Right cardiac atrium (tissue), 5 donors: ENCODE measurements at regions not wholly inside any gene's neighbourhood (a gene's known extent, or its start where the extent isn't known, plus 50 kb on each side); places are given as distances from the start of the nearest gene placed in this dataset.
A peak's percentile ranks its signal among the peaks of the same experiment; 100 is the strongest.
"Not testable (repeated sequence)": the region's sequence is repeated elsewhere in the genome, so short reads cannot be mapped to it uniquely, and the experiment has no call there.

ENCODE experiments used
- ATAC-seq, 2 donors: fragments of 200-7000 bp; cut with Tn5 transposase; one replicate each; pipeline versions ENCODE4 v1.8.0 to v1.9.1; 2020; ENCODE audit warnings: moderate library complexity in 2 of 2, mild to moderate bottlenecking in 1 of 2
- DNase-seq, 3 donors: peaks; one replicate each; pipeline ENCODE4 v3.0.0-alpha.2; 2020
- H3K27ac ChIP-seq: one replicate; pipeline ENCODE4 v1.5.1; 2013; ENCODE audit warnings: mild to moderate bottlenecking, low read length, control low read depth, moderate library complexity
- H3K27me3 ChIP-seq: one replicate; pipeline ENCODE4 v1.6.1; 2013; ENCODE audit not compliant: control insufficient read depth, insufficient read depth
- H3K4me1 ChIP-seq: one replicate; pipeline ENCODE4 v1.6.1; 2013; ENCODE audit warnings: low read length; ENCODE audit not compliant: control insufficient read depth, insufficient read depth
- H3K4me3 ChIP-seq: one replicate; pipeline ENCODE4 v1.5.1; 2013; ENCODE audit warnings: low read length, control low read depth
- H3K9me3 ChIP-seq: one replicate; pipeline ENCODE4 v1.6.1; 2013; ENCODE audit warnings: low read length; ENCODE audit not compliant: control insufficient read depth
- WGBS: extraction: QIAGEN DNeasy Blood & Tissue Kit; methylation state at CpG from one replicate; pipeline ENCODE4 v1.1.7; 2013; 5-methylcytosine and 5-hydroxymethylcytosine counted together
- intact Hi-C, 4 donors: fragments of 100-400 bp; cut with DNase I; formaldehyde crosslinking; loops; one replicate each; pipeline versions ENCODE4 v1.11.0 to v1.14.0; 2022 to 2023
- donor health status: healthy with polysubstance abuse.
- donor health status: DM: no; HTN: yes; CAD: no.
- donor health status: DM: no; HTN: no; CAD: no.
- donor health status: DM: no; HTN: yes; CAD: no; lungs with severe emphysema.
- donor health status: DM: yes; HTN: yes; CAD: no.

DNA sequence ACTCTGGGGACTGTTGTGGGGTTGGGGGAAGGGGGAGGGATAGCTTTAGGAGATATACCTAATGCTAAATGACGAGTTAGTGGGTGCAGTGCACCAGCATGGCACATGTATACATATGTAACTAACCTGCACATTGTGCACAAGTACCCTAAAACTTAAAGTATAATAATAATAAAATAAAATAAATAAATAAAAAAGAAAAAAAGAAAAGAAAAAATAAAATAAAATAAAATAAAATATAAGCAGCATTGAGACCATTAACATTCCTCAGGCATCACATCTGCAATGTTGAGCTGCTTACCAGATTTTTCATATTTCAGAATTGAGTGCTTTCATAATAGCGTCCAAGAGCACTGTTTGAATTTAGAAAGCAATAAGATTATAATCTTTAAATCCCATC lies 263.2 kb upstream of the GJE1 start:
- H3K27me3 ChIP-seq, DNase-seq, intact Hi-C loops, H3K27ac ChIP-seq, ATAC-seq, H3K4me1 ChIP-seq, H3K9me3 ChIP-seq, H3K4me3 ChIP-seq: not testable (repeated sequence)
- 76% methylated on average over 2 of the region's 2 CpGs for WGBS

DNA sequence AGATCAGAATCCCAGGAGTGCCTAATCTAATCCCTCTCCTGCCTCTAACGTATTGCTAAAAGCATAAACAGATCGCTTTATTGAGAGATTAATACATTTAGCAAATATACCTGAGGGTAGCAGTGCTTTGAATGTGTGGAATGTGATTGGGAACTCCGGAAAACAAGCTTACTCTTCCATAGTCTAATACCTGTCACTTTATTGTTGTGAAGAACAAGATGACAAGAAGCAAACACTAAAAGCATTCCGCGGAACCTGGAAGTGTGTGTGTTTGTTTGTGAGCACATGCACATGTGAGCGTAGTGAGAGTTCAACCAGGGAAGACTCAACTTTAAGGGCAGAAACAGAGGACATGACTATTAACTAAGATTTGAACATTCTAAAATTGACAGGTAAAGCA lies 265.0 kb upstream of the GJE1 start:
- DNase-seq = no peak
- no peaks in the 10 kb centered on the region for H3K4me1 ChIP-seq
- intact Hi-C loops = no loop called here
- H3K27me3 ChIP-seq = no peaks in the 10 kb centered on the region
- no peak overlapping the region for H3K27ac ChIP-seq
- H3K9me3 ChIP-seq = no peaks in the 10 kb centered on the region
- ATAC-seq = no peak
- 77% methylated on average over 6 of the region's 6 CpGs for WGBS
- no peak overlapping the region for H3K4me3 ChIP-seq

DNA sequence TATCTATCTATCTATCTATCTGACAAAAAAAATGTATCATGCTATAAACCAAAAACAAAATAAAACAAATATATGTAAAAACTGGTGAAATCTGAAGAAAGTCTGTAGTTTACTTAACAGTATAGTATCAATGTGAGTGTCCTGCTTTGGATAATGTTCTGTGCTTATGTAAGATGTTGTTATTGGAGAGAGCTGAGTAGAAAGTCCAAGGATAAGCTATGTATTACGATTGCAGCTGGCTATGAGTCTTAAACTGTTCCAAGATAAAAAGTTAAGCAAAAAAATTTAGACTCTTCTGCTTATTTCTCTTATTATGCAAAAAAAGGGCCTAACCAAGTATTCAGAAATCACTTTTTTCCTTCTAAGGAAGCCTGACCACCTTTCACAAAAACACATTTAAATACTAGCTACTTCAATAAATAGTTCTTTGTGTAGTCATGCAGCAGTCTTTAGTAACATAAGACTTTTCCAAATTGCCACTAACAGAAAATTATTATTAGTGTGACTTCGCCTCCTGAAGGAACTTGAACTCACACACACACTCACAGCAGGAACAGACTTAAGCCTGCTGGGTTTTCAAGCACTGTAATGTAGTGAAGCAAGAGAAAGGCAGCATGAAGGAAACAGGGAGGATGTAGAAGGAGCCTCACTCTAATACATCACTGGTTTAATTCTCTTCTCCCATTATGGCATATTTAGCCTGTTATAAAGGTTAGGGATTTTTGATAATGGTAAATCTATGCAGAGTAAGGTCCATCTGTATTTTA lies 265.8 kb upstream of the GJE1 start:
- no peaks in the 10 kb centered on the region for H3K27me3 ChIP-seq
- no peak overlapping the region for H3K27ac ChIP-seq
- ATAC-seq (peak in 1 of 2 donors; percentile 24), DNase-seq (no peak)
- H3K9me3 ChIP-seq = no peaks in the 10 kb centered on the region
- 36% methylated on average over 2 of the region's 2 CpGs for WGBS
- intact Hi-C loops = no loop called here
- no peaks in the 10 kb centered on the region for H3K4me1 ChIP-seq
- H3K4me3 ChIP-seq = no peak overlapping the region

- no peak for DNase-seq
- Histone ChIP-seq H3K27ac (no peak overlapping the region), H3K27me3 (no peaks in the 10 kb centered on the region), H3K4me3 (no peak overlapping the region), H3K4me1 (no peaks in the 10 kb centered on the region), H3K9me3 (no peaks in the 10 kb centered on the region)
- WGBS = 74% methylated on average over 3 of the region's 3 CpGs
- intact Hi-C loops = no loop called here
- no peak for ATAC-seq
These were observed 281.7 kb upstream of the GJE1 start for GRCh38 chr6:141851063-141851462.

- Histone ChIP-seq H3K4me3 (no peak overlapping the region), H3K9me3 (no peaks in the 10 kb centered on the region), H3K27ac (no peak overlapping the region), H3K27me3 (no peaks in the 10 kb centered on the region), H3K4me1 (no peaks in the 10 kb centered on the region)
- intact Hi-C loops = no loop called here
- DNase-seq (no peak), ATAC-seq (no peak)
- WGBS = 78% methylated on average over 6 of the region's 6 CpGs
These were observed 284.5 kb upstream of the GJE1 start for GRCh38 chr6:141848029-141848890.

DNA sequence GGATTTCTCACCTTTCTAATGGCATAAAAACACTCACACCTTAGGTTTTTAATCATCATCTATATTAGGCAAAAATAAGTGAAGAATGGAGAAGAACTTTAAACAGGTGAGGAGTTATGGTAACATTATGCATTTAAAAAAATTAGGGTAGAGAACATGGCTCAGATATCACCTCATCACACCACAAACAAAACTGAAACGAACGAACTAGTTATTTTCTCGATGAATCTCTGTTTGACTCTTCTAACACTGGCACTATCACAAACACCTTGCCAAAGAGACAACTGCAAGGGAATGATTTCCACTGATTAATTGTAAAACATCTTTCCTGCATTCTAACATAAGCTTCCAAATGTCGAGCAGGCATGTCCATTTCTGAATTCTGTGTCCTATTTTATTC lies 286.1 kb upstream of the GJE1 start:
- Histone ChIP-seq H3K27me3 (no peaks in the 10 kb centered on the region), H3K27ac (no peak overlapping the region), H3K4me1 (no peaks in the 10 kb centered on the region), H3K9me3 (no peaks in the 10 kb centered on the region), H3K4me3 (no peak overlapping the region)
- 80% methylated on average over 4 of the region's 4 CpGs for WGBS
- intact Hi-C loops = no loop called here
- DNase-seq (no peak), ATAC-seq (no peak)

- DNase-seq = no peak
- H3K4me3 ChIP-seq = no peak overlapping the region
- WGBS = 87% methylated on average over 3 of the region's 3 CpGs
- ATAC-seq = no peak
- no peaks in the 10 kb centered on the region for H3K4me1 ChIP-seq
- H3K27me3 ChIP-seq = no peaks in the 10 kb centered on the region
- H3K27ac ChIP-seq = no peak overlapping the region
- intact Hi-C loops = no loop called here
- H3K9me3 ChIP-seq = no peaks in the 10 kb centered on the region
These were observed 289.4 kb upstream of the GJE1 start for GRCh38 chr6:141843178-141843834.

DNA sequence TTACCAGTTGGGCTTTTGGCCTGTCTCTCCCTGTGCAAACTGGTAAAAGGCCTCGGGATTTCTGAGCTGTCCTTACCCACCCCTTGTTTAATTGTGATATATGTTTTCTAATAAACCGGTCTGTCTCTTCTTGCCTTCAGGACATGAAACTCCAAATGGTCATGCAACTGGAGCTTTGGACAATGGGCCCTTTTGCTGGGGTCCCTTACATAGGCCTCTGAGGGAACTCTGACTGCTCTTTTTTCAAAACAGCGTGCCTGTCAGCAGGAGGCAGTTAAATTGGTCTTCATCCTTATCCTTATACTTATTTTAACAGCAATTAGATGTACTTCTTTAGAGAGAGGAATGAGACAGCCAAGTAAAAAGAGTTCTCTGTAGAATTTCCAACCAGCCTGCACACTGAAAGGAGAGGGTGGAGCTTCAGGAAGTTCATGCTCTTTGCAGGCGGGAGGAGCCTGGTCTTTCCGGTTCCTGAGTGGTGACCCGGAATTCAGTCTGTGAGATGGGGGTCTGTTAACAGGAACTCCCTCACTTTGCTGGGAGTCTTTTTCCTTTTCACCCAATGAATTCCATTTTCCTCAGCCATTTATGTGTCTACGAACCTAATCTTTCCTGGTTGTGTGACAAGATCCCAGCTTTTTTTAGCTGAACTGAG lies 299.6 kb upstream of the GJE1 start:
- no peak overlapping the region for H3K4me3 ChIP-seq
- H3K9me3 ChIP-seq = no peaks in the 10 kb centered on the region
- H3K4me1 ChIP-seq = no peaks in the 10 kb centered on the region
- 76% methylated on average over 7 of the region's 7 CpGs for WGBS
- no peak for DNase-seq
- ATAC-seq = no peak
- H3K27ac ChIP-seq = no peak overlapping the region
- intact Hi-C loops = no loop called here
- H3K27me3 ChIP-seq = no peaks in the 10 kb centered on the region

DNA sequence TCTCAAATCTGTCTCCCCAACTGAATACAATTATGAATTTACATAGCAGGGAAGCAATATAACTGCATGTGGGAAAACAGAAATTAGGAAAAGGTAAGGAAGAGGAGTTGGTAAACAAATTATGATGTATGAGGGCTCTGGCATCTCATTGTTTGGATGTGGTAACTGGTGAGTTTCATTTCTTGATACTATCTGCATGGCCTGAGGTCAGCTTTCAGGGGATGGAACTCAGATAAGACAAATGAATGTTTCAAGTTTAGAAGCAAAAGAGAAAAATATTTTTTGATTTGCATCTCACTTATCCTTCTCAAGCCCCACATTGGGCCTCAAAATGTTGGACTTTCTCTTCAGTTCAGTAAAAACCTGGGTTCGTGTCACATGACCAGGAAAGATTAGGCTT lies 302.2 kb upstream of the GJE1 start:
- intact Hi-C loops = no loop called here
- DNase-seq (no peak), ATAC-seq (no peak)
- WGBS = 75% methylated on average over 1 of the region's 1 CpG
- Histone ChIP-seq H3K9me3 (no peaks in the 10 kb centered on the region), H3K27me3 (no peaks in the 10 kb centered on the region), H3K4me1 (no peaks in the 10 kb centered on the region), H3K27ac (no peak overlapping the region), H3K4me3 (no peak overlapping the region)

DNA sequence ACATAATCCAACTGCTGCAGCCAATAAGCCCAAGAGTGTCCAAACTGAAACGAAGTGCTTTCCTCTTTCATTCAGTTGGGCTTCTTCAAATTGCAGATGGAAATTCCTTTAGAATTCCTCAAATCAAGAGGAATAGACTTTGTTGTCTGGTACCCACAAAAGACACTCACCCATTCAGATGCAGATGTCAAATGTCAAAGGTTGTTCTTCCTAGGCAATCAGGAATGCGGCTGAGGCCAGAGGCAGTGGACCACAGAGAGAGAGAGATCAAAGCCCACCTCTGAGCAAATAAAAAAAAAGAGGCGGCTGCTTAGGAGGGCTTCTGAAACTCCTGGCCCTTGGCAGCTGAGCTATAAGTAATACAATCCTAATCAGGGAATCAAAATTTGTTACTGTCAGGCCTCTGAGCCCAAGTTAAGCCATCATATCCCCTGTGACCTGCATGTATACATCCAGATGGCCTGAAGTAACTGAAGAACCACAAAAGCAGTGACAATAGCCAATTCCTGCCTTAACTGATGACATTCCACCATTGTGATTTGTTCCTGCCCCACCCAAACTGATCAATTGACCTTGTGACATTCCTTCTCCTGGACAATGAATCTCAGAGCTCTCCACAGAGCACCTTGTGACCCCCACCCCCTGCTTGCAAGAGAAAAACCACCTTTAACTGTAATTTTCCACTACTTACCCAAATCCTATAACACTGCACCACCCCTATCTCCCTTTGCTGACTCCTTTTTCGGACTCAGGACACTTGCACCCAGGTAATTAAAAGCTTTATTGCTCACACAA lies 303.0 kb upstream of the GJE1 start:
- Histone ChIP-seq H3K27ac (no peak overlapping the region), H3K27me3 (no peaks in the 10 kb centered on the region), H3K4me1 (no peaks in the 10 kb centered on the region), H3K9me3 (no peaks in the 10 kb centered on the region), H3K4me3 (no peak overlapping the region)
- DNase-seq (no peak), ATAC-seq (no peak)
- 62% methylated on average over 4 of the region's 4 CpGs for WGBS
- intact Hi-C loops = no loop called here
